H1 (cell line): ENCODE measurements at regions not wholly inside any gene's neighbourhood (a gene's known extent, or its start where the extent isn't known, plus 50 kb on each side); places are given as distances from the start of the nearest gene placed in this dataset.

Experiments used
- CTCF ChIA-PET: fragments of 300-600 bp; sonication (Branson Sonifier 250); formaldehyde crosslinking; loops from one replicate; lab custom pipeline; 2021; ENCODE audit not compliant: partially characterized antibody; lab: Charles Lee
- POLR2A ChIA-PET: fragments of 300-600 bp; sonication (Branson Sonifier 250); formaldehyde crosslinking; loops from one replicate; lab custom pipeline; 2021; ENCODE audit warnings: inconsistent platforms; ENCODE audit not compliant: partially characterized antibody; lab: Charles Lee
- DNase-seq, 2 experiments: peaks; one replicate each; pipeline versions ENCODE4 v3.0.0 to v3.0.0-alpha.2; 2010 to 2022; ENCODE audit warnings: low spot score in 2 of 2, low read depth in 1 of 2, mixed read lengths in 1 of 2
- FAIRE-seq: peaks from 2 replicates; lab custom pipeline; 2011; peaks lifted over from hg19 to GRCh38; lab: Jason Lieb, UNC
- H2AFZ ChIP-seq: 2 replicates; pipeline ENCODE4 v1.8.1; 2012; ENCODE audit warnings: low read length, inconsistent platforms
- H2AK5ac ChIP-seq: 2 replicates; pipeline ENCODE4 v1.6.1; 2013; ENCODE audit warnings: low read depth, low read length
- H2BK120ac ChIP-seq: replicated peaks from 2 replicates; pipeline ENCODE3; 2013; ENCODE audit warnings: low read depth, low read length, inconsistent platforms
- H2BK12ac ChIP-seq: 2 replicates; pipeline ENCODE4 v1.6.1; 2013; ENCODE audit warnings: low read depth, low read length
- H2BK15ac ChIP-seq: 2 replicates; pipeline ENCODE4 v1.6.1; 2013; ENCODE audit warnings: low read length
- H2BK20ac ChIP-seq: 2 replicates; pipeline ENCODE4 v1.6.1; 2013; ENCODE audit warnings: low read length
- H2BK5ac ChIP-seq: 2 replicates; pipeline ENCODE4 v1.6.1; 2013; ENCODE audit warnings: low read depth, low read length
- H3K14ac ChIP-seq: 2 replicates; pipeline ENCODE4 v1.6.1; 2013; ENCODE audit warnings: inconsistent platforms; ENCODE audit not compliant: insufficient read length
- H3K18ac ChIP-seq: 2 replicates; pipeline ENCODE4 v1.6.1; 2013; ENCODE audit warnings: low read length; ENCODE audit errors: extremely low read depth
- H3K23ac ChIP-seq: 2 replicates; pipeline ENCODE4 v1.6.1; 2013; ENCODE audit warnings: inconsistent platforms; ENCODE audit not compliant: insufficient read length
- H3K23me2 ChIP-seq: 2 replicates; pipeline ENCODE4 v1.6.1; 2013; ENCODE audit warnings: low read depth, low read length
- H3K27ac ChIP-seq: 2 replicates; pipeline ENCODE4 v1.6.1; 2011; ENCODE audit warnings: low read depth, low read length, inconsistent platforms
- H3K27me3 ChIP-seq, 4 experiments: replicated peaks in 1 of 4; 1 replicate in 1 of 4; 2 replicates in 3 of 4; pipeline versions ENCODE4 v1.6.1 to v1.8.1; 2011 to 2013; ENCODE audit warnings: low read length in 3 of 4, mild to moderate bottlenecking in 3 of 4, inconsistent platforms in 2 of 4, mixed read lengths in 2 of 4, moderate library complexity in 1 of 4; ENCODE audit not compliant: control insufficient read depth in 3 of 4, insufficient read depth in 3 of 4; ENCODE audit errors: extremely low read depth in 1 of 4
- H3K36me3 ChIP-seq, 4 experiments: 2 replicates each; pipeline versions ENCODE4 v1.6.1 to v1.8.1; 2011 to 2013; ENCODE audit warnings: mild to moderate bottlenecking in 4 of 4, low read length in 3 of 4, moderate library complexity in 2 of 4, control low read depth in 1 of 4, inconsistent platforms in 1 of 4; ENCODE audit not compliant: insufficient read depth in 4 of 4, control insufficient read depth in 2 of 4
- H3K4ac ChIP-seq: replicated peaks from 2 replicates; pipeline ENCODE3; 2013; ENCODE audit warnings: low read length, low read depth, mixed read lengths, inconsistent platforms; ENCODE audit not compliant: insufficient read length
- H3K4me1 ChIP-seq, 4 experiments: replicated peaks in 1 of 4; 1 replicate in 1 of 4; 2 replicates in 3 of 4; pipeline versions ENCODE4 v1.6.1 to v1.8.1; 2011 to 2013; ENCODE audit warnings: low read length in 3 of 4, inconsistent platforms in 2 of 4, mixed read lengths in 1 of 4; ENCODE audit not compliant: insufficient read depth in 4 of 4, control insufficient read depth in 3 of 4
- H3K4me2 ChIP-seq, 2 experiments: 2 replicates each; pipeline versions ENCODE4 v1.6.1 to v1.8.1; 2011 to 2013; ENCODE audit warnings: low read depth in 2 of 2, low read length in 2 of 2, control low read depth in 1 of 2, inconsistent platforms in 1 of 2, mild to moderate bottlenecking in 1 of 2; ENCODE audit not compliant: insufficient read depth in 1 of 2
- H3K4me3 ChIP-seq, 4 experiments: fragments of 200-600, 300-600 bp in 1 of 4; sonication (generic), shearing (Covaris generic), sonication (Bioruptor Twin) in 1 of 4; 2 replicates each; pipeline versions ENCODE4 v1.5.1 to v1.8.1; 2011 to 2016; ENCODE audit warnings: low read length in 4 of 4, low read depth in 3 of 4, control low read depth in 2 of 4, inconsistent platforms in 2 of 4, mild to moderate bottlenecking in 2 of 4, mixed read lengths in 1 of 4, moderate library complexity in 1 of 4; ENCODE audit not compliant: insufficient read depth in 2 of 4; ENCODE audit errors: extremely low read depth in 1 of 4
- H3K56ac ChIP-seq: replicated peaks from 2 replicates; pipeline ENCODE3; 2013; ENCODE audit warnings: low read depth, mild to moderate bottlenecking, mixed read lengths, low read length, inconsistent platforms; ENCODE audit not compliant: insufficient read length
- H3K79me1 ChIP-seq: 2 replicates; pipeline ENCODE4 v1.6.1; 2013; ENCODE audit warnings: low read depth, low read length, control low read depth
- H3K79me2 ChIP-seq, 2 experiments: 2 replicates each; pipeline versions ENCODE4 v1.6.1 to v1.8.1; 2012 to 2013; ENCODE audit warnings: low read length in 2 of 2, mild to moderate bottlenecking in 2 of 2, inconsistent platforms in 1 of 2; ENCODE audit not compliant: insufficient read depth in 2 of 2, control insufficient read depth in 1 of 2
- H3K9ac ChIP-seq, 4 experiments: replicated peaks in 1 of 4; 1 replicate in 1 of 4; 2 replicates in 3 of 4; pipeline versions ENCODE4 v1.6.1 to v1.8.1; 2011 to 2013; ENCODE audit warnings: low read depth in 3 of 4, low read length in 3 of 4, control low read depth in 2 of 4, mild to moderate bottlenecking in 2 of 4, moderate library complexity in 2 of 4, inconsistent platforms in 1 of 4; ENCODE audit errors: extremely low read depth in 1 of 4
- H3K9me3 ChIP-seq, 2 experiments: 2 replicates each; pipeline versions ENCODE4 v1.6.1 to v1.8.1; 2012 to 2013; ENCODE audit warnings: mild to moderate bottlenecking in 2 of 2, moderate library complexity in 2 of 2, control low read depth in 1 of 2, inconsistent platforms in 1 of 2, low read depth in 1 of 2, low read length in 1 of 2, mixed read lengths in 1 of 2; ENCODE audit not compliant: insufficient read depth in 2 of 2
- H4K20me1 ChIP-seq, 2 experiments: replicated peaks in 1 of 2; 2 replicates each; pipeline versions ENCODE3 to v1.8.1; 2011 to 2013; ENCODE audit warnings: inconsistent platforms in 2 of 2, low read length in 2 of 2, mild to moderate bottlenecking in 1 of 2; ENCODE audit not compliant: insufficient read depth in 2 of 2, control insufficient read depth in 1 of 2
- H4K5ac ChIP-seq: 2 replicates; pipeline ENCODE4 v1.6.1; 2013; ENCODE audit warnings: low read length, low read depth, mixed read lengths, inconsistent platforms; ENCODE audit not compliant: insufficient read length
- H4K8ac ChIP-seq: 2 replicates; pipeline ENCODE4 v1.8.0; 2013; ENCODE audit warnings: mild to moderate bottlenecking, moderate library complexity, low read length, inconsistent platforms; ENCODE audit not compliant: insufficient read depth; ENCODE audit errors: extremely low read depth
- H4K91ac ChIP-seq: replicated peaks from 2 replicates; pipeline ENCODE3; 2013; ENCODE audit warnings: low read length, mixed read lengths, inconsistent platforms; ENCODE audit not compliant: insufficient read length
- BACH1 ChIP-seq: IDR thresholded peaks from 2 replicates; pipeline ENCODE4 v1.6.1; 2012; ENCODE audit warnings: low read length, improper control_type of control experiment
- BCL11A ChIP-seq, 2 experiments: IDR thresholded peaks; one replicate each; pipeline ENCODE4 v1.6.1; 2011; ENCODE audit warnings: low read depth in 2 of 2, low read length in 2 of 2, mild to moderate bottlenecking in 2 of 2
- CBX5 ChIP-seq: fragments of 300-800, 300-1000 bp; sonication (generic); IDR thresholded peaks from 2 replicates; pipeline ENCODE4 v1.7.1; 2016; ENCODE audit warnings: antibody characterized with exemption, low read length, low read depth
- SIN3A ChIP-seq, 2 experiments: IDR thresholded peaks in 1 of 2; conservative IDR thresholded peaks in 1 of 2; 2 replicates each; pipeline ENCODE4 v1.6.1; 2011 to 2012; ENCODE audit warnings: low read length in 2 of 2, improper control_type of control experiment in 1 of 2, low read depth in 1 of 2, mild to moderate bottlenecking in 1 of 2
- SP2 ChIP-seq: IDR thresholded peaks from 2 replicates; pipeline ENCODE4 v1.6.1; 2012; ENCODE audit warnings: mild to moderate bottlenecking, low read length, inconsistent platforms
- WGBS, 2 experiments: shearing (Covaris generic) in 1 of 2; methylation state at CpG; one replicate each; pipeline versions ENCODE4 v1.1.6 to v1.1.7; 2013 to 2015; ENCODE audit warnings: low lambda C conversion rate in 2 of 2, mixed read lengths in 2 of 2, inconsistent platforms in 1 of 2, low coverage in 1 of 2, missing lambda C conversion rate in 1 of 2; ENCODE audit not compliant: insufficient replicate concordance in 2 of 2, insufficient coverage in 1 of 2, insufficient read length in 1 of 2; ENCODE audit errors: extremely low coverage in 1 of 2, missing lambda C conversion rate in 1 of 2; 5-methylcytosine and 5-hydroxymethylcytosine counted together

DNA sequence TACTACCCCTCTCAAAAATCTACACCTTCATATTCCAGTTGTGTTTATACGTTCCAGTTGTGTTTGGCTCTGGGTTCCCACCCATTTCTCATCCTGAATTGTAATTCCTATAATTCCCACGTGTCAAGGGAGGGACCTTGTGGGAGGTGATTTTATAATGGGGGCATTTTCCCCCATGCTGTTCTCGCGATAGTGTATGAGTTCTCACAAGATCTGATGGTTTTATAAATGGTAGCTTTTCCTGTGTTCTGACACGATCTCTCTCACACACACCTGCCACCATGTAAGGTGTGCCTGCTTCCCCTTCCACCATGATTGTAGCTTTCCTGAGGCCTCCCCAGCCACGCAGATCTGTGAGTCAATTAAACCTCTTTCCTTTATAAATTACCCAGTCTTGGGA lies 108.5 kb upstream of the ADAMTS16 start:
- no peak overlapping the region for H2BK12ac ChIP-seq
- ChIA-PET CTCF (no interaction called here), POLR2A (no interaction called here)
- H3K27me3 ChIP-seq: no peaks in the 10 kb centered on the region
- FAIRE-seq (no peak), DNase-seq (no peak)
- H3K18ac ChIP-seq: no peak overlapping the region
- TF ChIP-seq SP2 (no peak), BACH1 (no peak), BCL11A (IDR thresholded peaks at IDR 0.05; ENCODE audit: low read depth in 2 of 2, low read length in 2 of 2) (no peak), SIN3A (conservative IDR thresholded peaks at IDR 0.05 in 1 of 2, IDR thresholded peaks at IDR 0.05 in 1 of 2; ENCODE audit: low read depth in 1 of 2, low read length in 2 of 2) (no peak), CBX5 (no peak)
- H3K4me2 ChIP-seq: no peak overlapping the region
- no peaks in the 10 kb centered on the region for H3K23me2 ChIP-seq
- H4K8ac ChIP-seq: no peak overlapping the region
- no peak overlapping the region for H4K91ac ChIP-seq
- no peak overlapping the region for H3K4ac ChIP-seq
- no peak overlapping the region for H2AFZ ChIP-seq
- H3K79me1 ChIP-seq: no peaks in the 10 kb centered on the region
- H3K36me3 ChIP-seq: no peaks in the 10 kb centered on the region
- WGBS, 2 experiments: 86% methylated on average over 6 of the region's 6 CpGs; no CpG with 5 or more reads in 1 of the 2 experiments
- H3K4me1 ChIP-seq: no peaks in the 10 kb centered on the region
- H4K20me1 ChIP-seq: no peaks in the 10 kb centered on the region
- no peak overlapping the region for H3K9ac ChIP-seq
- H2AK5ac ChIP-seq: no peak overlapping the region
- no peak overlapping the region for H3K14ac ChIP-seq
- H2BK20ac ChIP-seq: no peak overlapping the region
- no peak overlapping the region for H2BK15ac ChIP-seq
- H3K9me3 ChIP-seq: no peaks in the 10 kb centered on the region
- H2BK5ac ChIP-seq: no peak overlapping the region
- H3K4me3 ChIP-seq: no peak overlapping the region
- H2BK120ac ChIP-seq: no peak overlapping the region
- H3K79me2 ChIP-seq: no peaks in the 10 kb centered on the region
- no peak overlapping the region for H3K56ac ChIP-seq
- no peak overlapping the region for H3K23ac ChIP-seq
- no peak overlapping the region for H4K5ac ChIP-seq
- no peak overlapping the region for H3K27ac ChIP-seq
